C4-2B (cell line): ENCODE measurements at regions not wholly inside any gene's neighbourhood (a gene's known extent, or its start where the extent isn't known, plus 50 kb on each side); places are given as distances from the start of the nearest gene placed in this dataset.

Source experiments
- ZFX ChIP-seq: fragments of 450-650 bp; IDR thresholded peaks from 2 replicates; pipeline ENCODE4 v1.6.1; 2017
- TF ChIP-seq, protein P1 (sequence below): fragments of 450-650 bp; conservative IDR thresholded peaks from 2 replicates; pipeline ENCODE4 v1.5.1; 2017; ENCODE audit warnings: mild to moderate bottlenecking

GRCh38 chr22:23414727-23415489 is 165.2 kb downstream of the IGLL1 start:
- TF ChIP-seq, protein P1, sequence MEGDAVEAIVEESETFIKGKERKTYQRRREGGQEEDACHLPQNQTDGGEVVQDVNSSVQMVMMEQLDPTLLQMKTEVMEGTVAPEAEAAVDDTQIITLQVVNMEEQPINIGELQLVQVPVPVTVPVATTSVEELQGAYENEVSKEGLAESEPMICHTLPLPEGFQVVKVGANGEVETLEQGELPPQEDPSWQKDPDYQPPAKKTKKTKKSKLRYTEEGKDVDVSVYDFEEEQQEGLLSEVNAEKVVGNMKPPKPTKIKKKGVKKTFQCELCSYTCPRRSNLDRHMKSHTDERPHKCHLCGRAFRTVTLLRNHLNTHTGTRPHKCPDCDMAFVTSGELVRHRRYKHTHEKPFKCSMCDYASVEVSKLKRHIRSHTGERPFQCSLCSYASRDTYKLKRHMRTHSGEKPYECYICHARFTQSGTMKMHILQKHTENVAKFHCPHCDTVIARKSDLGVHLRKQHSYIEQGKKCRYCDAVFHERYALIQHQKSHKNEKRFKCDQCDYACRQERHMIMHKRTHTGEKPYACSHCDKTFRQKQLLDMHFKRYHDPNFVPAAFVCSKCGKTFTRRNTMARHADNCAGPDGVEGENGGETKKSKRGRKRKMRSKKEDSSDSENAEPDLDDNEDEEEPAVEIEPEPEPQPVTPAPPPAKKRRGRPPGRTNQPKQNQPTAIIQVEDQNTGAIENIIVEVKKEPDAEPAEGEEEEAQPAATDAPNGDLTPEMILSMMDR, result no peak
- TF ChIP-seq ZFX, result no peak
